Fibroblast of lung (primary cell): ENCODE measurements at regions not wholly inside any gene's neighbourhood (a gene's known extent, or its start where the extent isn't known, plus 50 kb on each side); places are given as distances from the start of the nearest gene placed in this dataset.

Experiments used
- CTCF ChIP-seq, 2 donors: IDR thresholded peaks in 1 of 2; conservative IDR thresholded peaks in 1 of 2; 1 replicate in 1 of 2; 2 replicates in 1 of 2; pipeline ENCODE4 v1.5.1; 2011 to 2012; ENCODE audit warnings: low read length in 2 of 2, control low read depth in 1 of 2, inconsistent platforms in 1 of 2, low read depth in 1 of 2, mild to moderate bottlenecking in 1 of 2
- EZH2 ChIP-seq: IDR thresholded peaks from 2 replicates; pipeline ENCODE4 v1.5.1; 2012; ENCODE audit warnings: low read length, control low read depth, mild to moderate bottlenecking; ENCODE audit errors: missing control alignments

DNA sequence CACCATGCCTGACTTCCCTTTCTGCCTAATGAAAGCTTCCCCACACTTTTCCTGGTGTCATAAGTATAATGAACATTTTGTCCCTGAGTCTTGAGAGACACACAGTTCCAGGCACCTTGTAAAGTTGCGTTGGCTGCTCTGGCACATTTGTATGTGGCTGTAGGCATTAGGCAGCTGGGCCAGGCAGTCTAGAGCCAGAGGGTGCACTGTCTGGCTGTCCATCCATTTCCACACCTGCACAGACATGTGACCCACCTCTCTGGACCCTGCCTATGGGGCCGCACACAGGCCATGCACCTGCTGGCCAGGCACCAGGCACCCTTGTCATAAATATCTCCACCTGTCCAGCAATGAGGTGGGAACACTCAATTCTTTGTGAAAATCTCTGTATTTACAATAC lies 54.7 kb upstream of the ANTXRL start:
- TF ChIP-seq CTCF (conservative IDR thresholded peaks at IDR 0.05 in 1 of 2, IDR thresholded peaks at IDR 0.05 in 1 of 2; ENCODE audit: low read depth in 1 of 2, low read length in 2 of 2) (no peak), EZH2 (no peak)
